ENCODE measurements at regions not wholly inside any gene's neighbourhood (a gene's known extent, or its start where the extent isn't known, plus 50 kb on each side); places are given as distances from the start of the nearest gene placed in this dataset.

DNA sequence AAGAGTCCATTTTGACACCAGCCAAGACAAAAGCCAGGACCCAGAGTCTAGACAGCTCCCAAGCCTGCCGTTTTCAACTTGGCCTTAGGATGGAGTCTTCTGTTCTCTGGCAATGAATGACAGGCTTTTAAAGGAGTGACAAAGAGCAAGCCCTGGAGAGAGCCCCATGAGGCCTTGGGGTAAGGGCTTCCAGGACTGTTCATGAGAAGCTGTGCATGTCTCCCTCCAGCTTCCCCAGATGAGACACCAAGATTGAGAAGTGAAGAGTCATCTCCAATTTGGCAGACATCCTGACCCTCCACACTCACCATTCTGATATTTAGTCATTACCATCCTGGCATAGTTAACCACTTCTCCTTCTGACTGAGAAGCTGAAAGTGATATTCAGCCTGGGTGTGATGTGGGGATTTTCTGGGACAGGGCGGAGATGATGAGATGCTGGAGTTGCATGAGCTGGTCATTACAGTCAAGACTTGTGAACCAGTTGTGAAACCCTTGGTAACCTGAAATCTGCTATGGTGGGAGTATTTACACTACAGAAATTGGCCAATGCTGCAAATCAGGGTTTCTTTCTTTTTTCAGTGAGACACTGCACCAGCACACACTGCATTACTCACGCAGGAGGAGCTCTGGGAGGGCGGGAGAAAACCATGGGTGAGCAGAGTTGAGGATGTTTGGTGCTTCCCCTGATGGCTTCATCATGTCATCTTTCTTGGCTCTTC is 77.8 kb downstream of the VCPKMT start:
- TF ChIP-seq TAF1 (IDR thresholded peaks at IDR 0.05; ENCODE audit: borderline replicate concordance, insufficient read depth, low read length): no peak
- TF ChIP-seq REST (IDR thresholded peaks at IDR 0.05; ENCODE audit: insufficient read depth in 1 of 2, low read depth in 2 of 2, low read length in 2 of 2): no peak
- TF ChIP-seq SIN3A (IDR thresholded peaks at IDR 0.05; ENCODE audit: borderline replicate concordance, insufficient read depth, low read length): no peak
- no peak for TF ChIP-seq POLR2AphosphoS5 (IDR thresholded peaks at IDR 0.05; ENCODE audit: low read depth, low read length)
- no peak for TF ChIP-seq FOXP2 (optimal IDR thresholded peaks at IDR 0.05; ENCODE audit: borderline replicate concordance, extremely low read depth, extremely low read length, insufficient read depth)

- no peak for TF ChIP-seq POLR2AphosphoS5 (IDR thresholded peaks at IDR 0.05; ENCODE audit: low read depth, low read length)
- no peak for TF ChIP-seq FOXP2 (optimal IDR thresholded peaks at IDR 0.05; ENCODE audit: borderline replicate concordance, extremely low read depth, extremely low read length, insufficient read depth)
- no peak for TF ChIP-seq SIN3A (IDR thresholded peaks at IDR 0.05; ENCODE audit: borderline replicate concordance, insufficient read depth, low read length)
- TF ChIP-seq REST (IDR thresholded peaks at IDR 0.05; ENCODE audit: insufficient read depth in 1 of 2, low read depth in 2 of 2, low read length in 2 of 2): no peak
- no peak for TF ChIP-seq TAF1 (IDR thresholded peaks at IDR 0.05; ENCODE audit: borderline replicate concordance, insufficient read depth, low read length)
Observed at GRCh38 chr14:50039120-50039517, 77.3 kb downstream of the VCPKMT start.

DNA sequence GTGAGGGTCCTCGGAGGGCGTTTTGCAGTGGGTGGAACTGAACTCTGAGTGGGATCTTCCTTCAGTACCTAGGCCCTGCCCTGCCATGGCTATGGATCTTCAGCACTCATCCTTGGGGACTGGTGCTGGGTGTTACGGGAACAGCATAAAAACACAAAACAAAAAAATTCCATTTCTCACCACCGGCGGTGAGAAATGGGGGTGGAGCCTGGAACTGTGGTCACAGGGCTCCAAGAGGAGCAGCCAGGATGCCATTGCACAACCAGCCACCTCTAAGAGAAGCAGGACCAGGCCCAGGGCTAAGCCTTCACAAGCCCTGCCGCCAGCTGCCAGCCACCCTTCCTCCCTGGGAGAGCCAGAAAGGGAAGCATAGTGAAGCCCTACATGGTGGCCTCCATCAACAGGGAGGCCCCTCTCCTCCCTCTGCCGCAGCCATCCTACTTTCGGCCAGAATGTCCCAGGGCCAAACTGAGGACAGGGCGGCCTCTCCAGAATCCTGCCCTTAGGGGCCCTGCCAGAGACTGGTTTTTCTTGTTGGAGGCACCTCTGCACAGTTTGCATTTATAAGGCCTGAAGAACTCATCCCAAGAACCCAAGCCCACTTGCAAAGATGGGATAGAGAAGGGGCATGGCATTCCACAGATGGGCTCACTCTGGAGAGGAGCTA is 76.5 kb downstream of the VCPKMT start:
- TF ChIP-seq TAF1 (IDR thresholded peaks at IDR 0.05; ENCODE audit: borderline replicate concordance, insufficient read depth, low read length): no peak
- TF ChIP-seq SIN3A (IDR thresholded peaks at IDR 0.05; ENCODE audit: borderline replicate concordance, insufficient read depth, low read length): no peak
- no peak for TF ChIP-seq FOXP2 (optimal IDR thresholded peaks at IDR 0.05; ENCODE audit: borderline replicate concordance, extremely low read depth, extremely low read length, insufficient read depth)
- no peak for TF ChIP-seq POLR2AphosphoS5 (IDR thresholded peaks at IDR 0.05; ENCODE audit: low read depth, low read length)
- no peak for TF ChIP-seq REST (IDR thresholded peaks at IDR 0.05; ENCODE audit: insufficient read depth in 1 of 2, low read depth in 2 of 2, low read length in 2 of 2)

DNA sequence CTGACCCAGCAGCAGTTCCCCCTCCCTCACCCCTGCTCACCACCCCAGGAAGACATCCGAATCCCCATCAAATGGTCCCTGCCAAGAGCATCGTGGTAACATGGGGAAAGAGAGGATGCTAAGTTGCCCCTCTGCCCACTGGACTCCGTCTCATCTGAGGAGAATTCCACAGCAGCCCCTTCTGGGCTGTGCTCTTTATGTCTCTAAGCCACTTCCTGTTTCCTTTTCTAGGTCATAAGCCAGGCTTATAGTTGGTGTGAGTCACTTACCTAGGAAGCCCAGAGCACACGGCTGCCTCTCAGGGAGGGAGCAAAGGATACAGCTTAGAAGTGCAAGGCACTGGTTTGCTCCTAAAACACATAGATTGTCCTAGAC is 76.0 kb downstream of the VCPKMT start:
- TF ChIP-seq REST (IDR thresholded peaks at IDR 0.05; ENCODE audit: insufficient read depth in 1 of 2, low read depth in 2 of 2, low read length in 2 of 2) (no peak), FOXP2 (optimal IDR thresholded peaks at IDR 0.05; ENCODE audit: borderline replicate concordance, extremely low read depth, extremely low read length, insufficient read depth) (no peak)

Measured in PFSK-1 (cell line).